ENCODE measurements at regions not wholly inside any gene's neighbourhood (a gene's known extent, or its start where the extent isn't known, plus 50 kb on each side); places are given as distances from the start of the nearest gene placed in this dataset.

DNA sequence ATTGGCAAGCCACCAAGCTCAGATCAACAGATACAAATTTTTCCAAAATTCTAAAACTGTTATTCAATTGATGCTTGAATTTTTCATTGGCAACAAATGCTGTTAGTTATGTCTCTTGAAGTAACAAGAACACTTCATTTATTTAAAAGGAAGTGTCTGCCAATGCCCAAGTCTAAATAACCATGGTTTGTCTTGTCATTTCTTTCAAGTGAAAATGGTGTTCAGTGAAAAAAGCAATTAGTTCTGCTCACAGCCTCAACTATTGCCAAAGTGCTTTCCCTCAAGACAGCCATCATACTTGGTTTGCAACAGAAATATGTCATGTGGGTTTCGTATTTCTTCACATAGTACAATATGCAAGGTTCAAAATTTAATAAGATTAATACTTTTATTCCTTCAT lies 312.6 kb upstream of the LMCD1 start:
- Histone ChIP-seq H3K4me3 (ENCODE audit: low read depth, low read length) (no peak overlapping the region), H3K27me3 (ENCODE audit: control insufficient read depth, insufficient read depth, low read length) (no peaks in the 10 kb centered on the region), H3K36me3 (ENCODE audit: control insufficient read depth, insufficient read depth, low read length) (no peaks in the 10 kb centered on the region)
- no peak for FAIRE-seq
- DNase-seq (ENCODE audit: low read depth) = no peak
- TF ChIP-seq, protein P1, sequence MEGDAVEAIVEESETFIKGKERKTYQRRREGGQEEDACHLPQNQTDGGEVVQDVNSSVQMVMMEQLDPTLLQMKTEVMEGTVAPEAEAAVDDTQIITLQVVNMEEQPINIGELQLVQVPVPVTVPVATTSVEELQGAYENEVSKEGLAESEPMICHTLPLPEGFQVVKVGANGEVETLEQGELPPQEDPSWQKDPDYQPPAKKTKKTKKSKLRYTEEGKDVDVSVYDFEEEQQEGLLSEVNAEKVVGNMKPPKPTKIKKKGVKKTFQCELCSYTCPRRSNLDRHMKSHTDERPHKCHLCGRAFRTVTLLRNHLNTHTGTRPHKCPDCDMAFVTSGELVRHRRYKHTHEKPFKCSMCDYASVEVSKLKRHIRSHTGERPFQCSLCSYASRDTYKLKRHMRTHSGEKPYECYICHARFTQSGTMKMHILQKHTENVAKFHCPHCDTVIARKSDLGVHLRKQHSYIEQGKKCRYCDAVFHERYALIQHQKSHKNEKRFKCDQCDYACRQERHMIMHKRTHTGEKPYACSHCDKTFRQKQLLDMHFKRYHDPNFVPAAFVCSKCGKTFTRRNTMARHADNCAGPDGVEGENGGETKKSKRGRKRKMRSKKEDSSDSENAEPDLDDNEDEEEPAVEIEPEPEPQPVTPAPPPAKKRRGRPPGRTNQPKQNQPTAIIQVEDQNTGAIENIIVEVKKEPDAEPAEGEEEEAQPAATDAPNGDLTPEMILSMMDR (IDR thresholded peaks at IDR 0.05; ENCODE audit: insufficient read depth, low read length, severe bottlenecking) = no peak

DNA sequence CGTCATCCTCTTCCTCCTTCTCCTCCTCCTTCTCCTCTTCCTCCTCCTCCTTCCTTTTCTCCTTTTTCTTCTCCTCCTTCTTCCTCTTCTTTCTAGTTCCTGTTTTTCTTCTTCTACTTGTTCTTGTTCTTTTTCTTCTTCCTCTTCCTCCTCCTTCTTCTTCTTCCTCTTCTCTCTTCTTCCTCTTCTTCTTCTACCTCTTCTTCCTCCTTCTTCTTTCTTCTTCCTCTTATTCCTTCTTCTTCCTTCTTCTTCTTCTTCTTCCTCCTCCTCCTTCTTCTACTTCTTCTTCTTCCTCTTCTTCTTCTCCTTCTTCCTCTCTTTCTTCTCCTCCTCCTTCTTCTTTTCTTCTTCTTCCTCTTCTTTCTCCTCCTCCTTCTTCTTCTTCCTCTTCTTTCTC lies 310.2 kb upstream of the LMCD1 start:
- Histone ChIP-seq H3K36me3 (ENCODE audit: control insufficient read depth, insufficient read depth, low read length) (no peaks in the 10 kb centered on the region), H3K4me3 (ENCODE audit: low read depth, low read length) (no peak overlapping the region), H3K27me3 (ENCODE audit: control insufficient read depth, insufficient read depth, low read length) (no peaks in the 10 kb centered on the region)
- TF ChIP-seq, protein P1 (IDR thresholded peaks at IDR 0.05; ENCODE audit: insufficient read depth, low read length, severe bottlenecking) = no peak
- FAIRE-seq (no peak), DNase-seq (ENCODE audit: low read depth) (no peak)

DNA sequence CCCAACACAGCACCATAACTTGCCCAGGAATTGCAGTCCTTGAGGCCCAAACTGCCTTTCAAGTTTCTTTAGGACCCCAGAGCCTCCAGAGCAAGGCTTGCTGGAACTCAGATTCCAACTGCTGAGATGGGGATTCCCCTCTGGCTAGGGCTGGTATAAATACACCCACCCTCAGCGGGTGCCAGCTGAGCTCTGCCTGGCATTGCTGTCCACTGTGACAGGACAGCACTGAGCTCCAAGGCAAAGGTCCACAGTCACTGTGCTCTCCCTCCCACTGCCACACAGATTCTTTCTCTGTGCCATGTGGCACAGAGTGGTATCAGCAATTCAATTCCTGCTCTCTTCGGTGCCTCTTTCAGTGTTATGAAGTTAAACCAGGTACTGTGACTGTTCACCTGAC lies 304.2 kb upstream of the LMCD1 start:
- TF ChIP-seq, protein P1 (IDR thresholded peaks at IDR 0.05; ENCODE audit: insufficient read depth, low read length, severe bottlenecking) = no peak
- Histone ChIP-seq H3K4me3 (ENCODE audit: low read depth, low read length) (no peak overlapping the region), H3K27me3 (ENCODE audit: control insufficient read depth, insufficient read depth, low read length) (no peaks in the 10 kb centered on the region), H3K36me3 (ENCODE audit: control insufficient read depth, insufficient read depth, low read length) (no peaks in the 10 kb centered on the region)
- FAIRE-seq (no peak), DNase-seq (ENCODE audit: low read depth) (no peak)

DNA sequence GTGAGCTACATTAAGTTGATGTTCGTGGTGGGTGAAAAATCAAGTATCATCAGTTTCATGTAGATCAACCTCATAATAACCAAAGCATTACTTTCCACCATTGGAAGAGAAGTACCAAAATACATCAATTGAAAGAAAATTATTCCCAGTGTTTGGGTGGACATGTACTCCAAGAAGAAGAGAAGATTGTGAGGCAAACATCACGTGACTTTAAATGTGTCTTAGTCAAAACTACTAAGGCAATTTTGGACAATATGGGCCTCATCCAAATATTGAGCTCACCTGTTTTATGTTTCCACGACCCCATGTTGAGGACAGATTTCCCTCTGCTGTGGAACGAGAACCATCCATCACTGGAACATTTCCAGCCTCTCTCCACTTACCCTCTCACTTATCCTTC lies 303.0 kb upstream of the LMCD1 start:
- TF ChIP-seq, protein P1 (IDR thresholded peaks at IDR 0.05; ENCODE audit: insufficient read depth, low read length, severe bottlenecking) = no peak
- H3K36me3 ChIP-seq (ENCODE audit: control insufficient read depth, insufficient read depth, low read length) = no peaks in the 10 kb centered on the region
- H3K27me3 ChIP-seq (ENCODE audit: control insufficient read depth, insufficient read depth, low read length) = no peaks in the 10 kb centered on the region
- no peak for DNase-seq (ENCODE audit: low read depth)
- H3K4me3 ChIP-seq (ENCODE audit: low read depth, low read length) = no peak overlapping the region
- no peak for FAIRE-seq

DNA sequence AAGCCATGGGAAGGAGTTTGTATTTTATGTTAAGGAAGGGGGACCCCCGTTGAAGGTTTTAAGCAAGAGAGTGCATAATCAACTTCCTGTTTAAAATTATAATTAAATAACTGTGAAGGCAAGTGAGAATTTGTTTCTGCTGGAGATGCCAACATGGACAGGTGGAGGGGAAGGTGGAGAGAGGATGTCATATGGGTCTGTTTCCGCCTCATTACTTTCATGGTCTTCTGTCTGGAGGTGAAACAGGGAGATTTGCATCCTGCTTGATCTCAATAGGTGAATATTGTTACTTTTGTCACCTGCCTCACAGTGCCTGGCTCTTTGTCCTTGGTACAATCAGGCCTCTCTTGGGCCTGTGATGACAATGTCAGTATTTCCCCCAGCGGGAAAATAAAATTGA lies 300.6 kb upstream of the LMCD1 start:
- H3K36me3 ChIP-seq (ENCODE audit: control insufficient read depth, insufficient read depth, low read length) = no peaks in the 10 kb centered on the region
- DNase-seq (ENCODE audit: low read depth) = no peak
- TF ChIP-seq, protein P1 (IDR thresholded peaks at IDR 0.05; ENCODE audit: insufficient read depth, low read length, severe bottlenecking) = no peak
- H3K4me3 ChIP-seq (ENCODE audit: low read depth, low read length) = no peak overlapping the region
- no peak for FAIRE-seq
- no peaks in the 10 kb centered on the region for H3K27me3 ChIP-seq (ENCODE audit: control insufficient read depth, insufficient read depth, low read length)

DNA sequence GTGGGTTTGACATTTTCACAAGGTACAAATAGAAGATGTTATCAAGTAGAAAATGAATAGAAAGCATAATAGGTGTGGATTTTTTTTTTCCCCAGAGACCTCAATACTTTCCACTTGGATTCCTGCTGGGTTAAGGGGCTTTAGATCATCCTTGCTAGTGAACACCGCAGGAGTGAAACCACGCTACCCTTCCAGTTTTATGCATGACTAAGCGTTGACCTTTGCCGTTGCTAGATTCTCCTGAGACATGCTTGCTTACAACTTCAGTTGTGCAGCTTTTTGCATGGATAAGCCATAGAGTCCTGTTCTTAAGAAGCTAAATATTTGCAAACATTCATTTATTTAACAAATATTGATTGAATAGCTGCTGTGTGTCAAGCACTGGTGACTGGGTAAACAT lies 299.7 kb upstream of the LMCD1 start:
- FAIRE-seq (no peak), DNase-seq (ENCODE audit: low read depth) (peak; percentile 45)
- H3K27me3 ChIP-seq (ENCODE audit: control insufficient read depth, insufficient read depth, low read length) = no peaks in the 10 kb centered on the region
- H3K4me3 ChIP-seq (ENCODE audit: low read depth, low read length) = no peak overlapping the region
- TF ChIP-seq, protein P1 (IDR thresholded peaks at IDR 0.05; ENCODE audit: insufficient read depth, low read length, severe bottlenecking) = no peak
- no peaks in the 10 kb centered on the region for H3K36me3 ChIP-seq (ENCODE audit: control insufficient read depth, insufficient read depth, low read length)

Data from bronchial epithelial cell (primary cell).